HG02623 (cell line): ENCODE measurements at regions not wholly inside any gene's neighbourhood (a gene's known extent, or its start where the extent isn't known, plus 50 kb on each side); places are given as distances from the start of the nearest gene placed in this dataset.
"Not testable (repeated sequence)": the region's sequence is repeated elsewhere in the genome, so short reads cannot be mapped to it uniquely, and the experiment has no call there.

Source experiments
- ATAC-seq: cut with Tn5 transposase; IDR thresholded peaks from one replicate; pipeline ENCODE4 v1.9.1; 2021; ENCODE audit warnings: moderate library complexity; ENCODE audit not compliant: unreplicated experiment

GRCh38 chr4:79663865-79664264, 255.8 kb upstream of the GK2 start:
- no peak for ATAC-seq

GRCh38 chr4:79663141-79663540, 255.1 kb upstream of the GK2 start:
- no peak for ATAC-seq

- ATAC-seq: no peak
Measured at GRCh38 chr4:79662651-79663050, 254.6 kb upstream of the GK2 start.

- no peak for ATAC-seq
Measured at GRCh38 chr4:79661196-79661595, 253.2 kb upstream of the GK2 start.

DNA sequence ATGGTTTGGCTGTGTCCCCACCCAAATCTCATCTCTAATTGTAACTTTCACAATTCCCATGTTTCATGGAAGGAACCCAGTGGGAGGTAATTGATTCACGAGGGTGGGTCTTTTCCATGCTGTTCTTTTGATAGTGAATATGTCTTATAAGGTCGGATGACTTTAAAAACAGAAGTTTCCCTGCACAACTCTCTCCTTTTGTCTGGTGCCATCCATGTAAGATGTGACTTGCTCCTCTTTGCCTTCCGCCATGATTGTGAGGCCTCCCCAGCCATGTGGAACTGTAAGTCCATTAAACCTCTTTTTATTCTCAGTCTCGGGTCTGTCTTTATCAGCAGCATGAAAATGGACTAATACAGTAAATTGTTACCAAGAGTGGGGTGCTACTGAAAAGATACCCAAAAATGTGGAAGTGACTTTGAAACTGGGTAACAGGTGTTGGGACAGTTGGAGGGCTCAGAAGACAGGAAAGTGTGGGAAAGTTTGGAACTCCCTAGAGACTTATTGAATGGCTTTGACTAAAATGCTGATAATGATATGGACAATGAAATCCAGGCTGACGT, 251.4 kb upstream of the GK2 start:
- not testable (repeated sequence) for ATAC-seq

GRCh38 chr4:79657379-79657778, 249.4 kb upstream of the GK2 start:
- ATAC-seq: no peak

DNA sequence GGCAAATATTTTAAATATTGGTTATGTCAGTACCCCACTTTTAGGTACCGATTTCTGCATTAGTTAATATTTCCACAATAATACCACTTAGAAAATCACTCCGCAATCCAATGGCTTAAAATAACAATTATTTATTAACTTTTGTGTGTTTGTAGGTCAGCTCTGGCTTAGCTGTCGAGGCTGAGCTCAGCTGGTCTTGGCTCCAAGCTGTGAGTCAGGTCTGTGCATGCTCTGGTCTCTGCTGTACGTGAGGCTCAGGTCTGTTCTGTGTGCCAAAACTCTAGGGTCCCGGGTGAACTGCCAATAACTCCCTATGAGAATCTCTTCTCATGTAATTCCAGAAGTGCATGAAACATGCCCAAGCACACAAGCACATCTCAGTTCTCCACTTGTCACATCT, 245.8 kb upstream of the GK2 start:
- no peak for ATAC-seq

DNA sequence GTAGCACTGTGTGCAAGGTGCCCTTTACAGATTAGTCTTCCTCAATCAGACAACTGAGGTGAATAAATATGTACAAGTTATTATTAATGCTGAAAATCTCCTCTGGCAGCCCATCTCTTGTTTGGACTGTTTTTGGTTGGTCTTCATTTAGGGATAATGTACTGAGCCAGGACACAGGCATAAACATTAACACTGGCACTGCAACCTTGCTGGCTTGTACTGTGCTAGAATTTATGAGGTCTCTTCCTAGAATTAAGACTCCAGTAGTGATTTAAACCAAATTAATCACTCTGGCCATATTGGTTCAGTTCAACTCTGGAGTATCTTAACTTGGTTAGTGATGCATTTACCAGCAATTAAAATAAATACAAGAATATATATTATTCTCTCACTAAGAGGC, 244.7 kb upstream of the GK2 start:
- ATAC-seq: no peak

DNA sequence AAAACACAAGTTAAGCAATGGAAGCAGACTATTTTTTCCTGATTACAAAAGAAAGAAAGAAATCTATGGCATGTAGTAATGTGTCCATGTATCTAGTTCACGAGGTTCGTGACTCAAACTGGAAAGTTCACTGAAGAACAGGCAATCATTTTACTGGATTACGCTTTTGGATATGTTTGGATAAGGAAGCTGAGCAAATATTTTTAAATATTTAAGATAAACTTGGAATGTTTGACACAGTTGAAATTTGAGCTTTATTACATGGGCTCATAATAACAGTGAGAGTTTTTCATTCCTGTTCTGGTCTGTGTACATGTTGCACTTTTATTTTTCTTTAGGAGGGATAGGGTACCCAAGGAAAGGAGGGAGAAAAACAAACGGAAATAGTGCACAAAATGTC, 244.2 kb upstream of the GK2 start:
- no peak for ATAC-seq

DNA sequence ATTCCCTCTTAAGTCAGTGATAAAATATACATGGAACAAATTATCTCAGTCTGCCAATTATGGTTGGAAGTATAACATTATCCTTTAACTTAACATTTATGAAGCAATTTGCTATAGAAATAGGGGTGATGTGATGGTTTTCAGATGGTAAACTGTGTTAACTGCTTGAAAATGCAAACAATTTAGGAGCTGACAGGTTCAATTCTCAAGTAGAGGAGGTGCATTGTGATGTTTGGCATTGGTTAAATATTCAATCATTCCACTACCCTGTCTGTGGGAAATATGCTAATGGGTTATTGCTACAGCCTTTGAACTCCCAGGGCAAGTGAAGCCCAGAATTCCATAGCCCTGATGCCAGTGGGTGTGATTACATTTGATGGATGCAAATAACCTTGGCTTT, 243.4 kb upstream of the GK2 start:
- ATAC-seq: no peak

GRCh38 chr4:79650794-79651431, 242.9 kb upstream of the GK2 start:
- no peak for ATAC-seq

DNA sequence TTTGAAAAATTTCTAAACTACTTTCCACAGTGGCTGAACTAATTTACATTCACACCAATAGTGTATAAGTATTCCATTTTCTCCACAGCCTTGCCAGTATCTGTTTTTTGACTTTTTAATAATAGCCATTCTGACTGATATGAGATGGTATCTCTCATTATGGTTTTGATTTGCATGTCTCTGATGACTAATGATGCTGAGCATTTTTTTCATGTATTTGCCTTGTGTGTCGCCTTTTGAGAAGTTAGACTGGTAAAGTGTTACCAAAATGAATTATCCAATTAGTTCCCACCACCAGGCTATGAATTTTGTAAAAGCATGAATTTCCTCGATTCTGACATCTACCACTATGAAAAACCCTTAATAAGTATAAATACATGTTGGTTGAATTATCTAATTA, 242.2 kb upstream of the GK2 start:
- no peak for ATAC-seq

- ATAC-seq: no peak
Measured at GRCh38 chr4:79645942-79646341, 237.9 kb upstream of the GK2 start.

- ATAC-seq: no peak
Measured at GRCh38 chr4:79638735-79639134, 230.7 kb upstream of the GK2 start.

DNA sequence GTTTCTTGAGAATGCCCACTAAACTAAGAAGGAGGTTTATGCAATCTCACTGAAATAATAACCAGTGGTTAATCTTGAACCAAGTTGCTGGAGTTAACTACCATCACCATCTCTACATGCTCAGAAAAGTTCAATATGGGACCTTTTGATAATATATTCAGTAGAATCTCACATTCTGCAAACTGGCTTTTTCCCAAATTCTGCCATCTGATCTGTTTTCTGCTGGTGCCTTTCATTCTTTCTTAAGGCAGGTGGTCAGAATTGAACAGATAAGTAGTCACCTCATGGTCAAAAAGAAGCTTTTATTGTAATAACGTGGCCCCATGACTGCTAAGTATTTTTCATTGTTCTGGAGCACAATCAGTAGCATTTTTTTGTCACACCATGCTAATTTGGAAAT, 229.0 kb upstream of the GK2 start:
- ATAC-seq: no peak

DNA sequence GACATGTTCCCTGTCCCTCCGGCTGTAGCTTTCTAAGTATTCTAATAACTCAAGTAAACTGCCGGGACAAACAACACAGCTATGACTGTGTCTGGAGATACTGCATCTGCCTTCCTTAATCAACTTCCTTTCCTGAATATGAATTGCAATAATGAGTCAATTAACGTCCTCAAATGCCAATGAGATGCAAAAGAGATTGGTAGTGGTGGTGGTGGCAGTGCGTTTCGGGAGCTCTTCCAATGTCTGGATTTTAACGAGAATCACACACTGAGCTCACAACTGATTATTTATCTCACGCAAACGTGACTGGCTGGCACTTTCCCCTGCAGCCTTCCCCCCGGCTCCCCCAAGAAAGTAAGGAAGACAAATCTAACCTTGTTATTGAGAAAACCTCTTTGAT, 226.1 kb upstream of the GK2 start:
- no peak for ATAC-seq

GRCh38 chr4:79632114-79632513, 224.1 kb upstream of the GK2 start:
- no peak for ATAC-seq

GRCh38 chr4:79626611-79627010, 218.6 kb upstream of the GK2 start:
- ATAC-seq: no peak

DNA sequence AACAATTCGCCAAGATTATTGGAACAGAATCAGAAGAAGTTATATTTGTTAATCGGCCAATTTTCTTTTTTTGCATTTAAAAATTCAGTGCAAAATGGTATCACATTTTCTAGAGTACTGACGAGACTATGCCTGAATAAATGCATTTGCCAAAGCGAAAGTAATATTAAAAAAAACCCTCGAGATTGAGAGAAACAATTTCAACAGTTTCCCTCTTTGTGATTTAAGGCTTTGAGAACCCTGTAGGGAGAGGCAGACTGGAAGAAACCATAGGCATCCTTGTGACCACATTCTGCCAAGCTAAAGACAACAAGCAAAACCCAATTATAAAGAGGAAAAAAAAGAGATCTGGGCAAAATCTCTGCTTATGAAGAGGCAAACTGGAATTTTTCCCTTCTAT, 218.1 kb upstream of the GK2 start:
- no peak for ATAC-seq

DNA sequence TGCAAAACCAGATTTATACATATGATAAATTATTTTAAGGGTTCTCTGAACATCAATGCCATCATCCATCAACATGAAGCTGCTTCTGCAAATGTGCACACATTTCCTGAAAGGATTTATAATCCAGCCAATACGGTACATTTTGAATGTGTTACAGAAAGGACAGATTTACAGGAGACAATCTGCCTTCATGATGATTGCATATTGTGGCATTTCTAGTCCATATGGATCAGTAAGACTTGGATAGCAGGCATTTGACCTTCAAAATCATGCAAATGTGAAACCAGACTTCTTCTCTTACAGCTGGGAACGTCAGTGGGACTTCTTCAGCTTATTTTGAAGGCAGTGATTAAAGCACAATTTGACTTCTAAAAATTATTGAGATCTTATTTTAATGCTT, 217.3 kb upstream of the GK2 start:
- no peak for ATAC-seq

- ATAC-seq: no peak
Measured at GRCh38 chr4:79623021-79623870, 215.2 kb upstream of the GK2 start.

DNA sequence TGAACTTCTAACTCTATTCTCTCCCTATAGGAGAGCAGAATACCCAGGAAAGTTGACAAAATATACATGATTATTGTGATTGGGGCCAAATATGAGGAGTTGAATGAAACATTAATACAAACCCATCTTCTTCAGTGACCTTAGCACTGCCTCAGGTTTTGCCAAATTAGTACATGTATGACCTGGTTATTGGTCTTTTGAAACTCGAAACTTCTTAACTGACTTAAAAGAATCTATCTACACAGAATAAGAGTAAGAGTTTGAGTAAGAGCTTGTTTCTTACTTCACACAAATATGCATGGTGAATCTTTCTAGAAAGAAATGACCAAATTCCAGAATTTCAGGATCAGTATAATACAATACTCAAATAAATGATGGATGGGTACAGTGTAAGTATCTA, 213.0 kb upstream of the GK2 start:
- ATAC-seq: no peak
